Cardiac muscle cell (in vitro differentiated cells and primary cell): ENCODE measurements at regions not wholly inside any gene's neighbourhood (a gene's known extent, or its start where the extent isn't known, plus 50 kb on each side); places are given as distances from the start of the nearest gene placed in this dataset.

Experiments
- DNase-seq, 2 donors: peaks; one replicate each; pipeline versions ENCODE4 v3.0.0 to v3.0.0-alpha.2; 2010 to 2017; ENCODE audit warnings: low read depth in 1 of 2, low spot score in 1 of 2
- H3K27ac ChIP-seq: fragments of 200-600 bp; sonication (generic); 2 replicates; pipeline ENCODE4 v1.5.1; 2016
- H3K27me3 ChIP-seq: fragments of 200-600 bp; sonication (generic); 2 replicates; pipeline ENCODE4 v1.6.0; 2016; ENCODE audit warnings: control low read depth
- H3K36me3 ChIP-seq: fragments of 200-600 bp; sonication (generic); 2 replicates; pipeline ENCODE4 v1.5.1; 2016; ENCODE audit warnings: control low read depth
- H3K4me1 ChIP-seq: fragments of 200-600 bp; sonication (generic); 2 replicates; pipeline ENCODE4 v1.8.1; 2017; ENCODE audit warnings: low read depth, mild to moderate bottlenecking, mixed run types
- H3K4me3 ChIP-seq: fragments of 200-600 bp; sonication (generic); 2 replicates; pipeline ENCODE4 v1.5.1; 2016; ENCODE audit warnings: mild to moderate bottlenecking
- H3K9me3 ChIP-seq: fragments of 200-600 bp; sonication (generic); 2 replicates; pipeline ENCODE4 v1.5.1; 2017; ENCODE audit warnings: low read depth, mild to moderate bottlenecking, control low read depth
- CTCF ChIP-seq: IDR thresholded peaks from 2 replicates; pipeline ENCODE4 v1.5.1; 2012; ENCODE audit warnings: low read depth, mild to moderate bottlenecking, low read length

- H3K9me3 ChIP-seq, result no peaks in the 10 kb centered on the region
Measured at GRCh38 chr14:71737760-71738159, 194.5 kb upstream of the RGS6 start.

GRCh38 chr14:71739273-71739990, 192.8 kb upstream of the RGS6 start:
- H3K27ac ChIP-seq, result no peak overlapping the region
- DNase-seq, result peak in 1 of 2 donors; percentile 28

More at GRCh38 chr14:71737760-71738159, 194.5 kb upstream of the RGS6 start:
- Histone ChIP-seq H3K4me1 (no peaks in the 10 kb centered on the region), H3K4me3 (no peak overlapping the region), H3K27me3 (no peaks in the 10 kb centered on the region), H3K36me3 (peaks cover 7% of the 10 kb centered on the region), H3K27ac (no peak overlapping the region)
- no peak for TF ChIP-seq CTCF
- no peak for DNase-seq

GRCh38 chr14:71741241-71741640, 191.0 kb upstream of the RGS6 start:
- H3K9me3 ChIP-seq, result no peaks in the 10 kb centered on the region

More at GRCh38 chr14:71739273-71739990, 192.8 kb upstream of the RGS6 start:
- Histone ChIP-seq H3K36me3 (peaks cover 7% of the 10 kb centered on the region), H3K4me3 (no peak overlapping the region), H3K9me3 (no peaks in the 10 kb centered on the region), H3K4me1 (no peaks in the 10 kb centered on the region), H3K27me3 (no peaks in the 10 kb centered on the region)
- no peak for TF ChIP-seq CTCF

GRCh38 chr14:71742485-71742884, 189.7 kb upstream of the RGS6 start:
- no peak overlapping the region for H3K27ac ChIP-seq
- H3K4me1 ChIP-seq, result no peaks in the 10 kb centered on the region
- no peak for TF ChIP-seq CTCF
- no peak overlapping the region for H3K4me3 ChIP-seq
- H3K36me3 ChIP-seq, result no peaks in the 10 kb centered on the region
- no peaks in the 10 kb centered on the region for H3K27me3 ChIP-seq
- no peak for DNase-seq
- H3K9me3 ChIP-seq, result no peaks in the 10 kb centered on the region

More at GRCh38 chr14:71741241-71741640, 191.0 kb upstream of the RGS6 start:
- Histone ChIP-seq H3K27me3 (no peaks in the 10 kb centered on the region), H3K36me3 (no peaks in the 10 kb centered on the region), H3K4me1 (no peaks in the 10 kb centered on the region), H3K4me3 (no peak overlapping the region), H3K27ac (no peak overlapping the region)
- DNase-seq, result no peak
- no peak for TF ChIP-seq CTCF

- no peak for DNase-seq
- no peak for TF ChIP-seq CTCF
Measured at GRCh38 chr14:71745072-71745471, 187.2 kb upstream of the RGS6 start.

More at GRCh38 chr14:71745072-71745471, 187.2 kb upstream of the RGS6 start:
- no peaks in the 10 kb centered on the region for H3K36me3 ChIP-seq
- no peaks in the 10 kb centered on the region for H3K27me3 ChIP-seq
- H3K9me3 ChIP-seq, result no peaks in the 10 kb centered on the region
- H3K4me1 ChIP-seq, result no peaks in the 10 kb centered on the region
- H3K4me3 ChIP-seq, result no peak overlapping the region
- H3K27ac ChIP-seq, result no peak overlapping the region
